ENCODE measurements at regions not wholly inside any gene's neighbourhood (a gene's known extent, or its start where the extent isn't known, plus 50 kb on each side); places are given as distances from the start of the nearest gene placed in this dataset.
"Not testable (repeated sequence)": the region's sequence is repeated elsewhere in the genome, so short reads cannot be mapped to it uniquely, and the experiment has no call there.

GRCh38 chr10:34886906-34887642, 72.0 kb upstream of the PARD3 start:
- TF ChIP-seq CTCF (IDR thresholded peaks at IDR 0.05; ENCODE audit: low read depth, low read length, missing control alignments), result no peak
- in situ Hi-C loops (cut with HindIII; ENCODE audit: low sequenced_read_pairs), result no loop called here
- H3K4me3 ChIP-seq (ENCODE audit: low read depth, low read length), result no peak overlapping the region
- DNase-seq (ENCODE audit: low read depth), result no peak

DNA sequence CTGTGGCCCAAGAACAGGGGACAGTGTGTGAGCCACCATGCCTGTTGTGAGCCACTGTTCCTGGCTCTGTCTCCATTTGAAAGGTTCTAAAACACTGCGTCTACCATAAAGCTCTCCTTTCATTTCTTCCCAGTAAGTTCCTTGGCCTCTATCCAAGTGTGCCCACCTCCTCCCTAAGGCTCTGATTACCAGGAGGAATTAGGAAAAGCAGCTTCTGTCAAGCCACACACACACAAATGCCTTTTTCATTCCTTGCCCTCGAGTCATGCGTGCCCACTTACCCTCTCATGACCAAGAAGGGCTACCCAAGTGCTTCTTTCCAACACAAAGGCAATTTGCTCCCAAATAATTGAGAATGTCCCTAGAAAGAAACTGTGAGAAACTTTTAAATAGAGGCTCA, 70.8 kb upstream of the PARD3 start:
- in situ Hi-C loops (cut with HindIII; ENCODE audit: low sequenced_read_pairs), result no loop called here
- no peak for DNase-seq (ENCODE audit: low read depth)
- H3K4me3 ChIP-seq (ENCODE audit: low read depth, low read length), result no peak overlapping the region
- TF ChIP-seq CTCF (IDR thresholded peaks at IDR 0.05; ENCODE audit: low read depth, low read length, missing control alignments), result no peak

DNA sequence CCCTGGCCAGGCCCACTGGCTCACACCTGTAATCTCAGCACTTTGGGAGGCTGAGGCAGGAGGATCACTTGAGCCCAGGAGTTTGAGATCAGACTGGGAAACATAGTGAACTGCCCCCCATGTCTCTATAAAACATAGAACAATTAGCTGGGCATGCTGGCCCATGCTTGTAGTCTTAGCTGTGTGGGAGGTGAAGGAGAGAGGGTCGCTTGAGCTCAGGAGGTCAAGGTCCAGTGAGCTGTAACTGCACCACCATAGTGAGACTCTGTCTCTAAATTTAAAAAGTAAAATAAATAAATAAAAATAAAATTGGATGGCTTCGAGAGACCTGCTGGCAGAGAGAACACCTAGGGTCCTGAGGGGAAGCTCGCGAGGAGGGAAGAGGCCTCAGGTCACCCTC, 69.9 kb upstream of the PARD3 start:
- no peak for TF ChIP-seq CTCF (IDR thresholded peaks at IDR 0.05; ENCODE audit: low read depth, low read length, missing control alignments)
- in situ Hi-C loops (cut with HindIII; ENCODE audit: low sequenced_read_pairs), result no loop called here
- H3K4me3 ChIP-seq (ENCODE audit: low read depth, low read length), result no peak overlapping the region
- no peak for DNase-seq (ENCODE audit: low read depth)

GRCh38 chr10:34884272-34884952, 69.3 kb upstream of the PARD3 start:
- in situ Hi-C loops (cut with HindIII; ENCODE audit: low sequenced_read_pairs), result no loop called here
- TF ChIP-seq CTCF (IDR thresholded peaks at IDR 0.05; ENCODE audit: low read depth, low read length, missing control alignments), result no peak
- no peak for DNase-seq (ENCODE audit: low read depth)

GRCh38 chr10:34880817-34881216, 65.7 kb upstream of the PARD3 start:
- no peak for TF ChIP-seq CTCF (IDR thresholded peaks at IDR 0.05; ENCODE audit: low read depth, low read length, missing control alignments)
- no peak overlapping the region for H3K4me3 ChIP-seq (ENCODE audit: low read depth, low read length)
- in situ Hi-C loops (cut with HindIII; ENCODE audit: low sequenced_read_pairs), result no loop called here
- DNase-seq (ENCODE audit: low read depth), result no peak

More at GRCh38 chr10:34884272-34884952, 69.3 kb upstream of the PARD3 start:
- H3K4me3 ChIP-seq (ENCODE audit: low read depth, low read length), result no peak overlapping the region

- H3K4me3 ChIP-seq (ENCODE audit: low read depth, low read length); in situ Hi-C loops (cut with HindIII; ENCODE audit: low sequenced_read_pairs); DNase-seq (ENCODE audit: low read depth): not testable (repeated sequence)
These were observed 63.6 kb upstream of the PARD3 start for GRCh38 chr10:34878651-34879050.

- no peak for DNase-seq (ENCODE audit: low read depth)
- in situ Hi-C loops (cut with HindIII; ENCODE audit: low sequenced_read_pairs), result no loop called here
- TF ChIP-seq CTCF (IDR thresholded peaks at IDR 0.05; ENCODE audit: low read depth, low read length, missing control alignments), result no peak
- no peak overlapping the region for H3K4me3 ChIP-seq (ENCODE audit: low read depth, low read length)
These were observed 60.0 kb upstream of the PARD3 start for GRCh38 chr10:34875061-34875460.

All from astrocyte of the cerebellum (primary cell).